ENCODE measurements at regions not wholly inside any gene's neighbourhood (a gene's known extent, or its start where the extent isn't known, plus 50 kb on each side); places are given as distances from the start of the nearest gene placed in this dataset.

GRCh38 chr11:33474866-33475265 is 217.7 kb downstream of the HIPK3 start:
- ATAC-seq (no peak), DNase-seq (no peak)
- 80 to 82% methylated on average over 4 of the region's 4 CpGs for WGBS, 2 donors
- Histone ChIP-seq H3K36me3 (no peaks in the 10 kb centered on the region), H3K9me3 (no peaks in the 10 kb centered on the region), H3K4me3 (no peak overlapping the region), H3K27me3 (peaks cover 0 to 48% (median 23%) of the 10 kb centered on the region in 7 donors), H3K4me1 (peaks cover 0 to 9% (median 0%) of the 10 kb centered on the region in 9 donors), H3K27ac (no peak overlapping the region)
- TF ChIP-seq CTCF (IDR thresholded peaks at IDR 0.05), result no peak
- intact Hi-C loops (cut with DNase I), result loop anchor here in 1 of 10 donors (10.0 kb wide), 1 partner anchor 110 kb away; no protein-coding TSS in a partner anchor

- no peak for TF ChIP-seq CTCF (IDR thresholded peaks at IDR 0.05)
- H3K9me3 ChIP-seq, result no peaks in the 10 kb centered on the region
- H3K4me3 ChIP-seq, result no peak overlapping the region
- ATAC-seq (no peak), DNase-seq (no peak)
- WGBS, 2 donors, result 71 to 74% methylated on average over 1 of the region's 1 CpG
- intact Hi-C loops (cut with DNase I), result loop anchor here in 1 of 10 donors (10.0 kb wide), 1 partner anchor 113 kb away; no protein-coding TSS in a partner anchor
- peaks cover 0 to 33% (median 11%) of the 10 kb centered on the region in 7 donors for H3K27me3 ChIP-seq
- no peaks in the 10 kb centered on the region for H3K36me3 ChIP-seq
- peaks cover 0 to 9% (median 0%) of the 10 kb centered on the region in 9 donors for H3K4me1 ChIP-seq
- no peak overlapping the region for H3K27ac ChIP-seq
Observed at GRCh38 chr11:33471541-33471940, 214.4 kb downstream of the HIPK3 start.

DNA sequence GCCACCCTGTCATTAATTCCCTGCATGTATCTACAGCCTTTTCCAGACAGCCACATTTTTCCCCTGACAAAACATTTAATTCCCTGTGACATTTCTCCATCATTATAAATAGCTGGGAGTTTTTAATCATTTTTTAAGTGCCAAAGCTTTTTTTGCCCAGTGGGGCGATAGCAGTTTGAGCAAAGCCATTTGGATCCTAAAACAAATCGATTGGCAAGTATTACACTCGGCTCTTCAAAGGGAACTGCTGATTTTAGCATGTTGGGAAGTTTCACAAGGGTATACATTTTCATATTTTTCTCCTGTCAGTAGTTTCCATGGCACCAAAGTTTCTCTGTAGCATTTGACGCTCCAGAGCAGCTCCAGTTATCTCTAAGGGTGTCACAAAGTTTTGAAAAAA is 210.8 kb downstream of the HIPK3 start:
- Histone ChIP-seq H3K36me3 (no peaks in the 10 kb centered on the region), H3K27ac (no peak overlapping the region), H3K27me3 (peaks cover 0 to 7% (median 0%) of the 10 kb centered on the region in 7 donors), H3K4me3 (no peak overlapping the region), H3K9me3 (no peaks in the 10 kb centered on the region), H3K4me1 (no peaks in the 10 kb centered on the region)
- ATAC-seq (no peak), DNase-seq (no peak)
- 78 to 82% methylated on average over 4 of the region's 4 CpGs for WGBS, 2 donors
- intact Hi-C loops (cut with DNase I), result no loop called here
- no peak for TF ChIP-seq CTCF (IDR thresholded peaks at IDR 0.05)

- Histone ChIP-seq H3K4me3 (no peak overlapping the region), H3K9me3 (no peaks in the 10 kb centered on the region), H3K27ac (no peak overlapping the region), H3K27me3 (no peaks in the 10 kb centered on the region), H3K4me1 (no peaks in the 10 kb centered on the region), H3K36me3 (no peaks in the 10 kb centered on the region)
- no peak for ATAC-seq
- 68% methylated on average over 4 of the region's 4 CpGs for WGBS, 2 donors
- DNase-seq, result no peak
- TF ChIP-seq CTCF (IDR thresholded peaks at IDR 0.05), result no peak
- intact Hi-C loops (cut with DNase I), result no loop called here
Observed at GRCh38 chr11:33463059-33463458, 205.9 kb downstream of the HIPK3 start.
